T-helper 1 cell treated with Interleukin-12 subunit alpha and Interleukin-12 subunit beta and Interleukin-4 antibody, amounts not matched to agents 30 ng/mL and 1 ng/mL, for 36 hours (primary cell): ENCODE measurements at regions not wholly inside any gene's neighbourhood (a gene's known extent, or its start where the extent isn't known, plus 50 kb on each side); places are given as distances from the start of the nearest gene placed in this dataset.
"Not testable (repeated sequence)": the region's sequence is repeated elsewhere in the genome, so short reads cannot be mapped to it uniquely, and the experiment has no call there.

ENCODE experiments used
- intact Hi-C: fragments of 100-400 bp; cut with micrococcal nuclease; formaldehyde crosslinking; loops from one replicate; pipeline ENCODE4 v1.15.1; 2024

DNA sequence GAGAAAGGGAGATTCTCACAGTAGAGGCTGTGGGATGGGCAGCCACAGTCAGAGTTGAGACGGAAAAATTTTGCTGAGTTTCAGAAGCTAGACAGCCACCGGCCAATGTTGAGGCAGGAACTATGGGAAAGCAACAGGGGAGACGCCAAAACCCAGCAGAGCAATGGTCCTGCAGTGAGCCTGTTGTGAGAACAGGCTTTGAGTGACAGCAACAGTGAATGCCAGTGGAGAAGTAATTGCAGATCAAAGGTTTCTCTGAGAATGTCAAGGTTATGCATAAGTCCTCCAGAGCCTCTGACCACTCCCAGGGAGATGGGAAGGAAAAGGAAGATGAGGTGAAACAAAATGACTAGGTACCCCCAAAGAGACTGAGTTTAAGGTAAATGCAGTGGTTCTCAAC lies 54.2 kb upstream of the DAAM1 start:
- intact Hi-C loops: no loop called here

DNA sequence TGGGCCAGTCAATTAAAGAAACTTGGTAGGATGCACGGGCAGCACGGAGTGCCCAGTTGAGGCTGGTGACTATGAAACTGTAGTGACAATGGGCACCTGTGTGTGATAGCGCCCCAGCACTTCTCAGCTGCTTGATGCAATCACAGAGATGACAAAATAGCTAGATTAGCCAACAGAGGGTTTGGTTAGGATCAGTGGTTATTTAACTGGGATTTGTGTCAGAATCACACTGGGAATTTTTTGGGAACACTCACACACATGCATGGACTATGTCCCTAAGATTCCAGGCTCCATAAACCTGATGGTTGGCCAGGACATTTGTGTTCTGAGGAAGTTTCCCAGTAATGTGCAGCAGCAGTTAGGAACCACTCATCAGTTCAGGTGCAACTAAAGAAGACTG lies 51.2 kb upstream of the DAAM1 start:
- intact Hi-C loops: no loop called here

GRCh38 chr14:59138576-59138975 lies 49.9 kb upstream of the DAAM1 start:
- intact Hi-C loops: not testable (repeated sequence)
